CD8-positive, alpha-beta memory T cell (primary cell): ENCODE measurements at regions not wholly inside any gene's neighbourhood (a gene's known extent, or its start where the extent isn't known, plus 50 kb on each side); places are given as distances from the start of the nearest gene placed in this dataset.

Experiments
- CTCF ChIA-PET: fragments of 350-600 bp; sonication (Branson Sonifier 250); formaldehyde crosslinking; loops from one replicate; lab custom pipeline; 2021; ENCODE audit warnings: antibody characterized with exemption; lab: Charles Lee
- POLR2A ChIA-PET: fragments of 350-600 bp; sonication (Branson Sonifier 250); formaldehyde crosslinking; loops from one replicate; lab custom pipeline; 2021; ENCODE audit warnings: antibody characterized with exemption; lab: Charles Lee
- DNase-seq, 5 donors: peaks; one replicate each; pipeline versions ENCODE4 v3.0.0 to v3.0.0-alpha.2; 2020 to 2022; ENCODE audit warnings: mixed read lengths in 1 of 5
- H3K27ac ChIP-seq: one replicate; pipeline ENCODE4 v1.7.0; 2013; ENCODE audit warnings: low read depth, mild to moderate bottlenecking, low read length, moderate library complexity
- H3K27me3 ChIP-seq: 2 replicates; pipeline ENCODE4 v1.7.0; 2013; ENCODE audit warnings: low read length, mild to moderate bottlenecking; ENCODE audit not compliant: insufficient read depth, poor library complexity, severe bottlenecking
- H3K36me3 ChIP-seq: 2 replicates; pipeline ENCODE4 v1.7.0; 2013; ENCODE audit warnings: mild to moderate bottlenecking, low read length, moderate library complexity; ENCODE audit not compliant: insufficient read depth
- H3K4me1 ChIP-seq: 2 replicates; pipeline ENCODE4 v1.7.0; 2013; ENCODE audit warnings: mild to moderate bottlenecking, low read length, moderate library complexity; ENCODE audit not compliant: insufficient read depth
- H3K4me3 ChIP-seq: 2 replicates; pipeline ENCODE4 v1.7.0; 2013; ENCODE audit warnings: mild to moderate bottlenecking, low read length
- H3K9me3 ChIP-seq: 2 replicates; pipeline ENCODE4 v1.7.0; 2013; ENCODE audit warnings: mild to moderate bottlenecking, low read length
- H3K27ac Mint-ChIP-seq, 8 donors: one replicate each; pipeline ENCODE4 v1.8.0; 2020 to 2021; ENCODE audit warnings: mixed read lengths in 8 of 8, mild to moderate bottlenecking in 6 of 8, inconsistent platforms in 3 of 8, moderate library complexity in 3 of 8
- H3K27me3 Mint-ChIP-seq, 2 donors: one replicate each; pipeline ENCODE4 v1.8.0; 2020 to 2021; ENCODE audit warnings: mixed read lengths in 2 of 2, mild to moderate bottlenecking in 1 of 2, moderate library complexity in 1 of 2
- H3K36me3 Mint-ChIP-seq, 3 donors: one replicate each; pipeline ENCODE4 v1.8.0; 2020 to 2021; ENCODE audit warnings: mixed read lengths in 3 of 3, inconsistent platforms in 1 of 3, mild to moderate bottlenecking in 1 of 3
- H3K4me1 Mint-ChIP-seq, 3 donors: one replicate each; pipeline ENCODE4 v1.8.0; 2020 to 2021; ENCODE audit warnings: mixed read lengths in 3 of 3, inconsistent platforms in 1 of 3, mild to moderate bottlenecking in 1 of 3
- H3K4me3 Mint-ChIP-seq, 7 donors: one replicate each; pipeline ENCODE4 v1.8.0; 2020 to 2021; ENCODE audit warnings: mixed read lengths in 7 of 7, mild to moderate bottlenecking in 6 of 7, moderate library complexity in 4 of 7, inconsistent platforms in 2 of 7
- H3K9me3 Mint-ChIP-seq, 5 donors: one replicate each; pipeline ENCODE4 v1.8.0; 2020 to 2022; ENCODE audit warnings: mixed read lengths in 5 of 5, mild to moderate bottlenecking in 3 of 5, moderate library complexity in 2 of 5, inconsistent platforms in 1 of 5

GRCh38 chr9:31677877-31678276 is 706.6 kb upstream of the ACO1 start:
- no peak overlapping the region for H3K27ac ChIP-seq
- no peak overlapping the region for H3K4me3 ChIP-seq
- H3K27me3 Mint-ChIP-seq: no peaks in the 10 kb centered on the region
- H3K9me3 Mint-ChIP-seq: peaks cover 0 to 4% (median 0%) of the 10 kb centered on the region in 5 donors
- H3K27me3 ChIP-seq: no peaks in the 10 kb centered on the region
- no peaks in the 10 kb centered on the region for H3K36me3 ChIP-seq
- H3K36me3 Mint-ChIP-seq: no peaks in the 10 kb centered on the region
- CTCF ChIA-PET: no interaction called here
- H3K4me3 Mint-ChIP-seq: no peak overlapping the region
- no peak for DNase-seq
- H3K4me1 Mint-ChIP-seq: peaks cover 4 to 10% (median 7%) of the 10 kb centered on the region in 3 donors
- H3K9me3 ChIP-seq: no peaks in the 10 kb centered on the region
- H3K4me1 ChIP-seq: no peaks in the 10 kb centered on the region
- POLR2A ChIA-PET: no interaction called here
- no peak overlapping the region for H3K27ac Mint-ChIP-seq

GRCh38 chr9:31683116-31683515 is 701.3 kb upstream of the ACO1 start:
- Mint-ChIP-seq H3K4me3 (no peak overlapping the region), H3K9me3 (peaks cover 0 to 4% (median 0%) of the 10 kb centered on the region in 5 donors), H3K36me3 (no peaks in the 10 kb centered on the region), H3K27ac (no peak overlapping the region), H3K4me1 (no peaks in the 10 kb centered on the region), H3K27me3 (no peaks in the 10 kb centered on the region)
- no peaks in the 10 kb centered on the region for H3K36me3 ChIP-seq
- H3K9me3 ChIP-seq: no peaks in the 10 kb centered on the region
- H3K27ac ChIP-seq: no peak overlapping the region
- H3K27me3 ChIP-seq: no peaks in the 10 kb centered on the region
- ChIA-PET POLR2A (no interaction called here), CTCF (no interaction called here)
- no peak for DNase-seq
- H3K4me1 ChIP-seq: no peaks in the 10 kb centered on the region
- no peak overlapping the region for H3K4me3 ChIP-seq

GRCh38 chr9:31697956-31698355 is 686.5 kb upstream of the ACO1 start:
- Histone ChIP-seq H3K4me3 (no peak overlapping the region), H3K36me3 (no peaks in the 10 kb centered on the region), H3K27ac (no peak overlapping the region), H3K27me3 (no peaks in the 10 kb centered on the region), H3K4me1 (no peaks in the 10 kb centered on the region), H3K9me3 (no peaks in the 10 kb centered on the region)
- CTCF ChIA-PET: no interaction called here
- Mint-ChIP-seq H3K4me1 (peaks cover 7 to 16% (median 9%) of the 10 kb centered on the region in 3 donors), H3K27ac (no peak overlapping the region), H3K9me3 (peaks cover 0 to 3% (median 0%) of the 10 kb centered on the region in 5 donors), H3K27me3 (no peaks in the 10 kb centered on the region), H3K36me3 (no peaks in the 10 kb centered on the region), H3K4me3 (no peak overlapping the region)
- no peak for DNase-seq
- POLR2A ChIA-PET: no interaction called here

GRCh38 chr9:31699836-31700235 is 684.6 kb upstream of the ACO1 start:
- H3K27ac ChIP-seq: no peak overlapping the region
- ChIA-PET CTCF (no interaction called here), POLR2A (no interaction called here)
- H3K27me3 Mint-ChIP-seq: no peaks in the 10 kb centered on the region
- no peaks in the 10 kb centered on the region for H3K36me3 Mint-ChIP-seq
- no peak overlapping the region for H3K4me3 Mint-ChIP-seq
- peaks cover 7 to 16% (median 9%) of the 10 kb centered on the region in 3 donors for H3K4me1 Mint-ChIP-seq
- no peaks in the 10 kb centered on the region for H3K9me3 ChIP-seq
- H3K4me3 ChIP-seq: no peak overlapping the region
- H3K9me3 Mint-ChIP-seq: peaks cover 0 to 3% (median 0%) of the 10 kb centered on the region in 5 donors
- H3K27me3 ChIP-seq: no peaks in the 10 kb centered on the region
- no peak for DNase-seq
- no peaks in the 10 kb centered on the region for H3K4me1 ChIP-seq
- no peak overlapping the region for H3K27ac Mint-ChIP-seq
- H3K36me3 ChIP-seq: no peaks in the 10 kb centered on the region

- Histone ChIP-seq H3K36me3 (no peaks in the 10 kb centered on the region), H3K27me3 (no peaks in the 10 kb centered on the region), H3K9me3 (no peaks in the 10 kb centered on the region), H3K27ac (no peak overlapping the region), H3K4me1 (no peaks in the 10 kb centered on the region), H3K4me3 (no peak overlapping the region)
- Mint-ChIP-seq H3K4me1 (peaks cover 7 to 16% (median 9%) of the 10 kb centered on the region in 3 donors), H3K4me3 (no peak overlapping the region), H3K9me3 (peaks cover 0 to 3% (median 0%) of the 10 kb centered on the region in 5 donors), H3K36me3 (no peaks in the 10 kb centered on the region), H3K27ac (peak overlapping the region in 1 of 8 donors; percentile 85), H3K27me3 (no peaks in the 10 kb centered on the region)
- no peak for DNase-seq
- CTCF ChIA-PET: no interaction called here
- POLR2A ChIA-PET: no interaction called here
Observed at GRCh38 chr9:31700252-31701045, 684.0 kb upstream of the ACO1 start.

- Histone ChIP-seq H3K4me3 (no peak overlapping the region), H3K27me3 (no peaks in the 10 kb centered on the region), H3K27ac (no peak overlapping the region), H3K4me1 (no peaks in the 10 kb centered on the region), H3K36me3 (no peaks in the 10 kb centered on the region), H3K9me3 (no peaks in the 10 kb centered on the region)
- peaks cover 0 to 3% (median 1%) of the 10 kb centered on the region in 5 donors for H3K9me3 Mint-ChIP-seq
- H3K4me3 Mint-ChIP-seq: no peak overlapping the region
- POLR2A ChIA-PET: no interaction called here
- no peaks in the 10 kb centered on the region for H3K36me3 Mint-ChIP-seq
- CTCF ChIA-PET: no interaction called here
- no peaks in the 10 kb centered on the region for H3K27me3 Mint-ChIP-seq
- H3K4me1 Mint-ChIP-seq: peaks cover 7 to 16% (median 9%) of the 10 kb centered on the region in 3 donors
- no peak for DNase-seq
- no peak overlapping the region for H3K27ac Mint-ChIP-seq
Observed at GRCh38 chr9:31702957-31703356, 681.5 kb upstream of the ACO1 start.

GRCh38 chr9:31715250-31715649 is 669.2 kb upstream of the ACO1 start:
- POLR2A ChIA-PET: no interaction called here

GRCh38 chr9:31719262-31719661 is 665.2 kb upstream of the ACO1 start:
- Histone ChIP-seq H3K27ac (no peak overlapping the region), H3K4me3 (no peak overlapping the region), H3K36me3 (no peaks in the 10 kb centered on the region), H3K27me3 (no peaks in the 10 kb centered on the region), H3K9me3 (no peaks in the 10 kb centered on the region), H3K4me1 (no peaks in the 10 kb centered on the region)
- Mint-ChIP-seq H3K9me3 (peaks cover 0 to 4% (median 0%) of the 10 kb centered on the region in 5 donors), H3K4me3 (no peak overlapping the region), H3K27ac (no peak overlapping the region), H3K27me3 (no peaks in the 10 kb centered on the region), H3K36me3 (no peaks in the 10 kb centered on the region), H3K4me1 (no peaks in the 10 kb centered on the region)
- POLR2A ChIA-PET: no interaction called here
- CTCF ChIA-PET: no interaction called here
- DNase-seq: no peak

More at GRCh38 chr9:31715250-31715649, 669.2 kb upstream of the ACO1 start:
- Mint-ChIP-seq H3K4me1 (no peaks in the 10 kb centered on the region), H3K27me3 (peaks cover 0 to 3% of the 10 kb centered on the region in 2 donors), H3K9me3 (no peaks in the 10 kb centered on the region), H3K27ac (no peak overlapping the region), H3K4me3 (no peak overlapping the region), H3K36me3 (no peaks in the 10 kb centered on the region)
- Histone ChIP-seq H3K27ac (no peak overlapping the region), H3K27me3 (no peaks in the 10 kb centered on the region), H3K9me3 (no peaks in the 10 kb centered on the region), H3K4me3 (no peak overlapping the region), H3K4me1 (no peaks in the 10 kb centered on the region), H3K36me3 (no peaks in the 10 kb centered on the region)
- CTCF ChIA-PET: no interaction called here
- DNase-seq: no peak
